SK-N-DZ (cell line): ENCODE measurements at regions not wholly inside any gene's neighbourhood (a gene's known extent, or its start where the extent isn't known, plus 50 kb on each side); places are given as distances from the start of the nearest gene placed in this dataset.

Source experiments
- DNase-seq: peaks from one replicate; pipeline ENCODE4 v3.0.0-alpha.2; 2015; ENCODE audit warnings: low spot score

DNA sequence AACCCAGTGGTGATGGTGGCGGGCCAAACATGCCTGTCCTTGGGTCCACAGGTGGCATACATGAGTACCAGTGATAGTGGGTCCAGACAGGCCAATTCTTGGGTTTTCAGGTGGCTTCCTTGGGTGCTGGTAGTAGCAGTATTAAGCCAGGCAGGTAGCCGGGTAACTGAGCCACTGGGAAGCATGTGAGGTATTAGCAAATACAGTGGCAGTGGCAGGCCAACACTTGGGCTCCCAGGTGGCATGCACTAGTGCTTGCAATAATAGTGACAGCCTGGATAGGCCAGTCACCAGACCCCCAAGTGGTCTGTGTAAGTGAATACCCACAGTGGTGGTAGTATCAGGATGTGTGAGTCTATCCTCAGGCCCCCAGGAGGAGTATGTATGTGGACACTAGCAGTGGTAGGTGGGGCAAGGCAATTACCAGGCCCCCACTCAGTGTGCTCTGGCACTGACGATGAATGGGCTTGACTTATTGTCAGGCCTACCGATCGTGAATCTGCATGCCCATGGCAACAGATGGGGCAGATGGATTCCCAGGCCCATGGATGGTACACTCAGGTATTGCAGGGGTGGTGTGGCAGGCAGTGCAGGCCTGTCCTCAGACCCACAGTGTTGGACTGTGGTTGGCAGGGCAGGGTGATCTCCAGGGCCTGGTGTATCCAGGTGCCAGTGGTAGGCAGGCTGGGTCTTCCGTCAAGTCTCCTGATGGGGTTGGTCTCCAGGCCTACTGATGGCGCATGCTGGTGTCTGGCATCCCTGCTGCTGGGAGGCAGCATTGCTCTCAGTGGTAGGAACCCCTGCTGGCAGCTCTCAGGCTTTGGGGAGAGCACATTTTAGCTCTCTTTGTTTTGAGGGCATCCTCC is 840.7 kb downstream of the FAM181B start:
- DNase-seq: no peak

- no peak for DNase-seq
Observed at GRCh38 chr11:81888391-81888790, 845.3 kb downstream of the FAM181B start.

GRCh38 chr11:81887671-81888070 is 846.0 kb downstream of the FAM181B start:
- DNase-seq: no peak

- DNase-seq: no peak
Observed at GRCh38 chr11:81886406-81887075, 847.1 kb downstream of the FAM181B start.

- DNase-seq: peak; percentile 61
Observed at GRCh38 chr11:81874635-81875034, 859.0 kb downstream of the FAM181B start.

DNA sequence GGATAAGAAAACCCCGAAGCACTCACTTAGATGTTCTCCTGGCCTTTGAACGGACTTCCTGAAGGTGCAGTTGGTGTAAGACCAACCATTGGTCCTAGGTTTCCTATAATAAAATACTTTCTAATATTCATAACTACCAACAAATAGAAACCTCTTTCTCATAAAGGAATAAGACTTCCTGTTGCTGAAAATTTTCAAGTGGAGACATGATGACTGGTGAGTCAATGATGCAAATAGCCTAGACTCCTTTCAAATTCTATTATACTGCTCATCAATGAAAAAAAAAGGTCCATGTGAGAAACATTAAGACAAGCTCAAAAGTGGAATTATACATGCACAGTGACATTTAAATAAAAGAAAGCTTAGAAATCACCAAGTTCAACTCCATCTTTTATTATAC is 862.8 kb downstream of the FAM181B start:
- no peak for DNase-seq

GRCh38 chr11:81870066-81870412 is 863.6 kb downstream of the FAM181B start:
- DNase-seq: no peak

GRCh38 chr11:81869351-81870065 is 864.2 kb downstream of the FAM181B start:
- DNase-seq: no peak

DNA sequence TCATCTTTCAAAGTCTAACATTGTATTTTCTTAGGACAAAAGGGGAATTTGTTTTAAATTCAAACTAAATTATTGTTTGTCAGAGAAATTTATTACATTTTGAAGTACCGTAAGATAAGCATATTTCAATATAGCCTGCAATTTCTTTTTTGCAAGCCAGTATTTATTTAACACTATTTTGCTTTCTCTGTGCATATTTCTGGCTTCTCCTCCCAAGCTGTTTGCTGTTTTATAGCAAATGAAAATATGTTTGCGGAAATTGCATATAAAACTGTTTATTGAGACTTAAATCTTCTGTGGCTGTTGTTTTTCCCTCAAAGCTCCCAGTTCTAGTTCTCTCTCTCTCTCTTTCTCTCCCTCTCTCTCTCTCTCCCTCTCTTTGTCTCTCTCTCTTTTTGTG is 866.8 kb downstream of the FAM181B start:
- DNase-seq: no peak

DNA sequence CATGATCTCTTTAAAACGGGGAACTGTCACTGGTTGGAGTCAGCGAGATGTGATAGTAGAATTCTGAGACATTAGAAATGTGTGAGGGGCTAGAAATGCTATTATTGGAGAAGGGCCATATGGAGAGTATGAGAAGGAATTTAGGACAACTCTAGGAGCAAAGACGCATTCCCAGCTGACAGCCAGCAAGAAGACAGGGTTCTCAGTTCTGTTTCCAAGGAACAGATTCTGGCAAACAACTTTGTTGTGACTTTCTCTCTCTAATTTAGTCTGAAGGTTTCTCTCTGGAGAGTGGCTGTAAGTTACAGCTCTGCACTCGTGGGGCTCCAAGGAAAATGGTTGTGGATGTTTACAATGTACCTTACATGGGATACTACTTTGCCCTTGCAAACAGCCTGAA is 876.3 kb downstream of the FAM181B start:
- no peak for DNase-seq

- no peak for DNase-seq
Observed at GRCh38 chr11:81853791-81854190, 879.9 kb downstream of the FAM181B start.

DNA sequence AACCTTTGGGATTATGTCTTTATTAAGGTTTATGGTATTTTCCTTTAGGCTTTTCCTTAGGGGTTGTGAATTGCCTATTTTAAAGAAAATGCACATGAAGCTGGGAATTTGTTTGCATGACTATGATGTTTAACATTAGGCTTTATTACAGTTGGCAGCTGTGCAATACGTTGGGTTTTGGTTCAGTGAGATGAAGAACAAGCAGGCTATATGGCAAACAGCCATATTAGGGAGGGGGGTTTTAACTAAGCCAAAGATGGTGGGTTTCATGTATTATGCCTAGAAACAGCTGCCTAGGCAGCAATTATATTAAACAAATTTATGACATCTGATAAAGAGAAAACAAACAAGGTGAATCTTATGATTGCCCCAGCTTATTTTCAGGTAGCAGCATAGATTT is 880.8 kb downstream of the FAM181B start:
- no peak for DNase-seq

DNA sequence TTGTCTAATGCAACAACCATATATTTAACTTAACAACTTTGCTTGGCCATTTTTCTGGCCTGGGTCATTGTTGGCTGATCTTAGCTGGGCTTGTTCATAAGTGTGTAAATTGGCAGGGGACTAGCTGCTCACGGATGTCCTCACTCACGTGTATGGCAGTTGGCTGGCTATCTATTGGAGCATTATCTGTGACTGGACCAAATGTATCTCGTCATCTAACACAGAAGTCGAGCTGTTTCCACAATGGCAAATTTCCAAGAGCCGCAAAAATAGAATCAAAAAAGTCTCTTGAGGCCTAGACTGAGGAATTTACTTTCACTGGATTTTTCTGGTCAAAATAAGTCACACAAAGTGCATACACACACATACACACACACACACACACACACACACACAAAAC is 893.3 kb downstream of the FAM181B start:
- DNase-seq: no peak

- no peak for DNase-seq
Observed at GRCh38 chr11:81839976-81840375, 893.7 kb downstream of the FAM181B start.

DNA sequence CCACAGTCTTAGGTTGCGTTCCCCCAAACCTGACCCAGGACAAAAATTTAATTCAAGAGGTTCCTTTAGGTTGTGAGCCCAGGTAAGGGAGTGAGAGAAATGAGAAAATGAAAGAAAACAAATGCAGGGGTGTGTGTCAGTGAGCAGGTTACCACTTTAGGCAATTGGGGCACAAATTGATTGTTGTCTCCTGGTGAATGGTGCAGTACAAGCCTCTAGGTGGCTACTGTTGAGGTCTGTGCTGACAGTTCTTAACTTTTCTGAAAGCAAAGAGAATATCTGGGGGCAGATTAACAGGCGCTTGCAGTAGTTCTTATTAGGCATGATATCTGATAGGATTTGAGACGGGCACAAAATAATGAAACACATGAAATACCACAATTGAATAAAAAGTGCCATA is 894.6 kb downstream of the FAM181B start:
- DNase-seq: no peak

- DNase-seq: no peak
Observed at GRCh38 chr11:81829976-81830375, 903.7 kb downstream of the FAM181B start.

DNA sequence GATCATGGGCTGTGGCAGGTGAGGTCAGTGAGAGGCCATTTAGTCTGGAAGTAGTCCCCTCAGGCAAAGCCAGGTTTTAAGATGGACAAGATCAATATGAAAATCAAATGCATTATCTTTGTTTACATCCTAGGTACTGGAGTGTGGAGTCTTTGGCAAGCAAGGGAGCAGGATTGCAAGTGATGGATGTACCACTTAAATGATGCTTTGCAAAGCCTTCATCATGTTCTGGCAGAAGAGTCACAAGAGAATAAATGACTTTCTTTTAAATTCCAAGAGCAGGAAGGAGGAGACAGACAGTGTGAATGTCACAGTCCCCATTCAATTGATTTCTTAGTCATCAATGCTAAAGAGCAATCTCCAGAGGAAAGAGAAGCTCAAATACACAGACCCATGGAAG is 908.3 kb downstream of the FAM181B start:
- DNase-seq: no peak

GRCh38 chr11:81819462-81819861 is 914.2 kb downstream of the FAM181B start:
- no peak for DNase-seq

DNA sequence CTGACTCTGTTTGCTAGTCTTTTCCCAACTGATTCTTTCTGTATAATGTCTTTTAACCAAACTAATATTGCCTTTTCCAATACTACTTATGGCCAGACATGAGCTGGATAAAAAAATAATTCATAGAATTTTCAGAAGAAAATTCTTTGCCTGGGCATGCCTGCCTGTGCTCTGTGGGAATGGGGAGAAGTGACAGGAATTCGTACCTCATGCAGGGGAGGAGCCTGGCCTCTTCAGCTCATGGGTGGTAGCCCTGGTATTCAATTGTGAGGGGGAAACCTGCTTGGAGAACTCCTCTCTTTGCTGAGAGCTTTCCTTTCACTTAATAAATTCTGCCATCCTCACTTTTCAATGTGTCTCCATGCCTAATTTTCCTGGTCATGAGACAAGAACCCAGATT is 928.8 kb downstream of the FAM181B start:
- no peak for DNase-seq

DNA sequence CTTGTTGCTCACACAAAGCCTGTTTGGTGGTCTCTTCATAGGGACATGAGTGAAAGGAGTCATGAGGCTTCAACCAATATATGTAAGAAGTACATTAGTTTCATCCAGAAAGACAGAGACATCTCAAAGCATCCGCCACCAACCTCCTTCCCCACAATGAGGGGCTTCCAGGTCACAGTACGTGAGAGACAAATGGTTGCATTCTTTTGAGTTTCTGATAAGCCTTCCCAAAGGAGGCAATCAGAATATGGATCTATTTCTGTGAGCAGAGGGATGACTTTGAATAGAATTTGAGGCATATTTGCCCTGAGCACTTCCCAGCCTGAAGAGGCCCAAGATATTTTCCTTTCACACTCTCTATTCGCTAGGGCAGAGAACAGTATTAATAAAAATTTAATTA is 931.1 kb downstream of the FAM181B start:
- no peak for DNase-seq

GRCh38 chr11:81792416-81792815 is 941.2 kb downstream of the FAM181B start:
- no peak for DNase-seq

GRCh38 chr11:81787584-81788049 is 946.0 kb downstream of the FAM181B start:
- DNase-seq: peak; percentile 24
